ENCODE measurements at regions not wholly inside any gene's neighbourhood (a gene's known extent, or its start where the extent isn't known, plus 50 kb on each side); places are given as distances from the start of the nearest gene placed in this dataset.

DNA sequence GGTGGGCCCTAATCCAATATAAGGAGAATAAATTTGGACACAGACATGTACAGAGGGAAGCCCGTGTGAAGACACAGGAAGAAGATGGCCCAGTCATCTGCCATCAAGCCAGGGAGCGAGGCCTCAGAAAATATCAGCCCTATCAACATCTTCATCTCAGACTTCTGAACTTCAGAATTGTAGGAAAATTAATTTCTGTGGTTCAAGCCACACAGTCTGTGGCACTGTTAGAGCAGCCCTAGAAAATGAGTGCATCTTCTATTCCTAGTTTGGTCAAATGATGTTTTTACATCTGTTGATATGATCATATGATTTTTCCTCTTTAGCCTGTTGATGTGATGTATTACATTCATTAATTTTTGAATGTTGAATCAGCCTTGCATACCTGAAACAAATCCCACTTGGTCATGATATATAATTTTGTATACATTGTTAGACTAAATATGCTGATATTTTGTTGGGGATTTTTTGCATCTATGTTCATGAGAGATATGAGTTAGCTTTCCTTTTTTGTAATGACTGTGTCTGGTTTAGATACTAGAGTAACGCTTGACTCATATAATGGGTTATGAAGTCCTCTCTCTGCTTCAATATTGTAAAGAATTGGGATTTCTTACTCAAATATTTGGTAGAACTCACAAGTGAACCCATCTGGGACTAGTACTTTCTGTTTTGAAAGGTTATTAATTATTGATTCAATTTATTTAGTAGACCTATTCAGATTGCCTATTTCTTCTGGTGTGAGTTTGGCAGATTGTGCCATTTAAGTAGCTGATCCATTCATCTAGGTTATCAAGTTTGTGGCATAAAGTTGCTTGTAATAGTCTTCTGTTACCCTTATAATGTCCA is 451.4 kb downstream of the EIPR1 start:
- no peak for DNase-seq (ENCODE audit: low read depth)

DNA sequence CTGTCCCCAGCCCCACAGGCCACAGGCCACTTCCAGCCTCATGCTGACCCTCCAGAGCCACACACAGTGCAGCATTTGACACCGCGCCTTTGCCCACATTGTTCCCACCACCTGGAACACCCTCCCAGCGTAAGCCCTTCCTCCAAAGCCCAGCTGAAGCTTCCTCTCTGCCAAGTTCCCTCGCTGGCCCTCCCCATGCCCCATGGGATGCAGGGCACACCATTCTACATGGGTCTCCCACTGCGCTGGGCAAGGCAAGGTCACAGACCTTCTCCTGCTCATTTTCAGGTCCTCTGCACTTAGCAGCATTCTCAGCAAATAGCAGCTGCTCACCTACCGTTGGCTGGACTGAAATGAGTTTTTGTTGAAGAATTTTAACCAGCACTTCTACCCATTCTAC is 455.5 kb downstream of the EIPR1 start:
- DNase-seq (ENCODE audit: low read depth) = no peak

DNA sequence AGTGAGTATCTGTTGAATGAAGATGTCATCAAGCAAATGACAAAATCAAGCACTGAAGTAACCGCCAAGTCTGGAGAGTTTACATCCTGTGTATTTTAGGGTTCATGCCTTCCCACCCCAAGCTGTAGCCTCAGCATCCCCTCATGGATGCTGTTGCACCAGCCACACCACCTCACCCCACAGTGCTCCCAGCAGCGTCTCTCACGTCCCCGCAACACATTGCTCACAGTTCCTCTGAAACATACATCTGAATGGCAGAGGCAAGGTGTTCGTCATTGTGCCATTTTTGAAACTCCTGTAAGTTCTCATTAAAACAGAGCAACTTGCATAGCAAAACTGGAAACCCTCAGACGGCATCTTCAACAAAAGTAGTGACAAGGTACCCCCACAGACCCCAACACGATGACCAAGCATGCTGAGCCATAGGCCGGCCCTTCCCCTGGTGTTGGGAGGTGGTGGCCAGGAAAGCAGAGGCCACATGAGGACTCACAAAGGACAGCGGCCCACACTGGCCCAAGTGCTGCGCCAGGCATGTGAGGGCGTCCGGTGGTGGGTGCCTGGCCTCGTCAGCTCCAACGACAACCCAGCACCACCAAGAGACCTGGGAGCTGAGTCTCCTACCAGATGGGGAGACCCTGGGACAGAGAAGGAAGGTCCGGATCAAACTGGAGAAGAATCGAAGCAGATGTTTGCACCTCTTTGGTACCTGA is 456.5 kb downstream of the EIPR1 start:
- DNase-seq (ENCODE audit: low read depth) = no peak

DNA sequence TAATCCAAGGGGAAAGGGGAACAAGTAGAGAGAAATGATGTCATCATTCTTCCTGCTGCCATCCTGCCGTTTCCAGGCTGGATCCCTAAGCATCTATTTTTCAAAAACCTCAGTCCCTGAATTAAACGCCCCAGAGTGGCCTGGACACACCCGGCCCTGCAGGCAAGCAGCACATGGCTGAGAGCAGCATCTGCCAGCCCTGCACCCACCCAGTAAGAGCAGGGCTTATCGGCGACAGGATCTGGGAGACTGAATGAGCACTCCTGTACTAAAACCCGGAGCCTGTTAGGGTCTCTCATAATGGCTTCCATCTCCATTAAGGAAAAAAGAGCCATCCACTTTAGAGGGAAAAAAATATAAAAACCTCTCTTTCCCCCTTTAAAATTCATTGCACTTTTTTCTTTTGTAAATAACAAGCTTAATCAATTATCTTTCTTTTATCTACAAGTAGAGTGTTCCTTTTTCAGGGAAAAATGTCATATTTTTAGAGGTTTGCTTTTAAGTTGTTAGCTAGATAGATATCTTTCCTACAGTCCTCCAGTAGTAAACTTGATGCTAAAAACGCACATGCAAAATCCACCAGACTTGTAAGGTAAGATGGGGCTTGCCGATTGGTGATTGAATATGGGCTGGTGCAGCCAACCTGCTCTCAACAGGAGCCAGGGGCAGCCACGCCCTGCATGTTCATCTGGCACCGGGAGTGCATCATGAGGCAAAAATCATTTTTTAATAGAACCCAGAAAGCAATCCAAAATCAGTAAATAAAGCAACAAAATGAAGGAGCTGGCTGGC is 457.8 kb downstream of the EIPR1 start:
- no peak for DNase-seq (ENCODE audit: low read depth)

DNA sequence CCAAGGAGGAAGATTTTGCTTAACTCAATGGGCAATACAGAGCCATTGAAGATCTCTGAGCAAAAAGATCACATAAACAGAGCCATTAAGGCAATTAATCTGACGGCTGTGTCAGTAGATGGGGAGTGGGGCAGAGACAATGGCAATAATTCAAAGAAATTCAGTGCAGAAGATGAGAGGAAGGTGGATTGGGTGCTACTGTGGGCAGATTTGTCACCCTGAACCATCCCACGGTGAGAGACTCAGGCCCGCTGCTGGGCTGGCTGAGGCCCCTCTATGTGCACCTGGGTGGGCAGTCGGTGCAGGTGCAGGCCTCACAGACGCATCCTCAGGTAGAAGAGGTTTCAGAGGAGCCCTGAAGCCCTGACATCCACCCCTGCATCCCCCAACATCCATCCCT is 458.6 kb downstream of the EIPR1 start:
- DNase-seq (ENCODE audit: low read depth) = no peak

DNA sequence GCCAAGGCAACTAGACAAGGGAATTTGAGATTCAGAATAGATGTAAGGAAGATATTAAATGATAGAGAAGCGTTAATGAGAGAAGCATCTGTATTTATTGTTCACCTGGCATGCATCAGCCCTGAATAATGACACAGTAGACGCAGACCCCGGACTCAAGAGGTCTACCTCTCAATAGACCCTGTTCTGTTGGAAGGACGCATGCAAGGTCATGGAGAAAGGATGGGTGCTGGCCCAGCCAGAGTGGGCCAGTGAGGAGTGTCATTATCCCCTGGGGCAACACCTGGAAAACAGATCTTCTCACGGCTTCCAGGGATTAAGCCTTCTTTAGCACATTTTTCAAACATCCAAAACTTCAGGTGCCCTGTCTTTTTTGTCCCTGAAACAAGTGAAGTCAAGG is 461.0 kb downstream of the EIPR1 start:
- DNase-seq (ENCODE audit: low read depth) = no peak

DNA sequence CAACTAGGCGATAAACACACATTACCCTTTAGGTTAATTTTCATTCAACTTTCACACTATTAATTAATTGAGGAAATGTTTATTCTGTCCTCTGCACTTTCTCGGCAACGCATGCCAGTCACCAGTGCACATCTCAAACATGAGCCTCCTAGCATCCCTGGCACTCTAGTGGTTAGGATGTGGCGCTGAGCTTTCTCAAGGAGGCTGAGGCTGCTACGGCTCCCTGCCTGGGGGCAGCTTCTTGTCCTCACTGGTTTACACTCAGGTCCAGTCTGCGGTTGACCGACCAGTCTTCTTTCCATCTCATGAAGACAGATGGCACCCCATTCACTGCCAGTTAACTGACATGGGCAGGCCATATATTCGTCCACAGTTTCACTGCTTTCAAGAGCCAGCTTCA is 463.4 kb downstream of the EIPR1 start:
- no peak for DNase-seq (ENCODE audit: low read depth)

DNA sequence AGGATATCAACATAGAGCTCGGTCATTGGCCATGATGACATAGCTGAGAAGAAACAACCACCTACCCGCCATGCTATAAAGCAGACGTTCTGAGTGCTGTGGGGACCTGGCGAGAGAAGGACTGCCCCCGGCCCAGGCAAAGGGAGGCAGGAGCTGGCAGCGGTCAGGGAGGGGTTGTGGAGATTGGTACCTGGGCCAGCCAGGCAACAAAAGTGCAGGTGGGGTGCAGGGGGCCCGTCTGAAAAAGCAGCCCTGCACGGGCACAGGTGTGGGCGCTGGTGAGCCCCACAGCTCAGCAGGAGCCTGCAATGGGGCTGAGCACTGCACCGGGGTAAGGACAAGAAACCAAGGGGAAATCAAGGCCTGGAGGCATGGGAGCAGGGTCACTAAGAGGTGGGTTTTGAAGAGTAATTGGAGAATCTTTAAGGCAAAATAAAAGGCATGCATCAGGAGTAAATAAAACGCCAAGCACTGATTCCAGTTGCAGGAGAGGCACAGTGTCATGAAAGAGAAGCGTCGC is 464.0 kb downstream of the EIPR1 start:
- no peak for DNase-seq (ENCODE audit: low read depth)

DNA sequence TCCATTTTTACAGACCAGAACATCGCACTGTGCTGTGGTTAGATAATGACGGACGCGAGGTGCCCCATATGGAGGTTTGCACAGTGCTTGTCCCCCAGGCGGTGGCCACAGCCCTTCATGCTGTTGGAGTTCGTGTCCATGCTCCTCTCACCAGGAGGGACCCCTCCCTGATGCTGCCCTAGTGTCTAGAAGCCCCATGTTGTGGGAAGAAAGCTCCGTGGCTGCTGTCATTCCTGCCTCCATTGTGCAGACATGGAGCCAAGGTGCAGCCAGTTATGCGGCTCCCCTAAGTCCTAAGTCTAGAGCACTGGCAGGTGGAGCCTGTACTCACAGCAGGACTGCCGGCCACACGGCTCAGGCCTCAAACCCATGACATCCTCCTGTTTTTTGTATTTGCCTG is 464.9 kb downstream of the EIPR1 start:
- no peak for DNase-seq (ENCODE audit: low read depth)

DNA sequence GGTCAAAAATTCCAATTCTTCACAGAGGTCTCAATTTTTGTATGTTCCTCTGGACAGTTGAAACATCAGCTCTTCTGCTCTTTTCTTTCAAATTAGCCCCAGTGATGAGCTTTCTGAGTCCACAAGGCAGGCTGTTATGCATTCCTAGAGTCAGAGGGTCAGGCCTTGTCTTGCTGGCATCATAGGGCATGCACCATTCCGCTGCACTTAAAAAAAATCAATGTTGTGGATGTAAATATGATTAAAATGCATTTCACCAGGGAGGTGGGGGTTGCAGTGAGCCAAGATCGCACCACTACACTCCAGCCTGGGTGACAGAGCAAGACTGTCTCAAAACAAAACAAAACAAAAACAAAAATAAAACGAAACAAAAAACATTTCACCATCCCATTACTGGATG is 465.3 kb downstream of the EIPR1 start:
- no peak for DNase-seq (ENCODE audit: low read depth)

DNA sequence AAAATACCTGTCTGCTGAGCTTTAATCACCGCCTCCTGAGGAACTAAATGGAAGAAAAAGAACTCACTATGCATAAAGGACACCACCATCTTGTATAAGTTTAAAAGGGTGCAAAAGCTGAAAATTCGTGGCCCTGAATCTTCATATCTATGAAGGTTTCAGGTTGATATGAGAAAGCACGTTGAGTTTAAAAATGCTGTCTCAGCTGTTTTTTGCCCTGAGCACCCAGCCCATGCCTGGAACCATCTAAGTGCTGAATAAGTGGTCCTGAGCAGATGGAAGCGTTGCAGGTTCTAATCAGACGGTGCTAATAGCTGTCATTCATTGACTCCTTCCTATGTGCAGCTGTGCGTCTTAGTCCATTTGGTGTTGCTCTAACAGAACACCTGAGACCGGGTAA is 467.4 kb downstream of the EIPR1 start:
- DNase-seq (ENCODE audit: low read depth) = no peak

DNA sequence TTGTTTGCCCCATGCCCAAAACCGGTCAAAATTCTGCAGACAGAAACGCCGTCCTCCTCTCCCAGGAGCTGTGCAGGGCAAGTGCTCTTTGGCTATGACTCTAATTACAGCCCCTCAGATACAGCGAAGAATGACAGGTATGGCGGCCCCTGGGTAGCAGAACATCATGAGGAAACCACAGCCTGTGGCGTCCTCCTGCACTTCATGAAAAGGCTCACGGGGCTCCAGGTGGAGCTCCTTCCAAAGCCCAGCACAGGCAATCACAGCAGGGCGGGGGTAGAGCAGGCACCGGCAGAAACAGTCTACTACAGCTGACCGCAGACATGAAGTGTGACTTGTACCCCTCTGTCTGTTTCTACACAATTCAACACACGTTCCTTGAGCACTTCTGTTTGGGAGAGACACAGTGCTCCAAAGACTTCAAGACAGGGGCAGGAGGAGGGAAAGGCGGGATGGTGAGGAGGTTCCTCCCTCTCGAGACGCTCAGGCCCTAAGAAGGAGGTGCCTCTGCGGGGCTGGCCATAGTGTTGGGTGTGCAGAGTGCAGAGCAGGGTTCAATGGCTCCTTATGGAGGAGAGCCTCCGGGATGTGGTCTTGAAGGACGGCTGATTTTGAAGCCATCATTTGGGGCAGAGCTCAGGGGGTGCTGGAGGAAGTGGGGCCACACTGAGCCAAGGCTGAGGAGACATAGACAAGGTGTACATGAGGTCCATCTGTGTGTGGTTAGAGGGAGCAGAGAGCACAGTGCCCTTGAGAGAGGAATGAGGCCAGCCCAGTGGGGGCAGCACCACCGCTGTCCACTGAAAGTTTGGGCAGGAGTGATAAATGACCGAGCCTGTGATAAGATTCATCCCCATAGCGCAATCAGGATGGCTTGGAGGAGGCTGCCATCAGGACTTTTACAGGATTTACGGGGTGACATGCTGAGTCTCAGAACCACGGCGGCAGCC is 468.3 kb downstream of the EIPR1 start:
- DNase-seq (ENCODE audit: low read depth) = no peak

DNA sequence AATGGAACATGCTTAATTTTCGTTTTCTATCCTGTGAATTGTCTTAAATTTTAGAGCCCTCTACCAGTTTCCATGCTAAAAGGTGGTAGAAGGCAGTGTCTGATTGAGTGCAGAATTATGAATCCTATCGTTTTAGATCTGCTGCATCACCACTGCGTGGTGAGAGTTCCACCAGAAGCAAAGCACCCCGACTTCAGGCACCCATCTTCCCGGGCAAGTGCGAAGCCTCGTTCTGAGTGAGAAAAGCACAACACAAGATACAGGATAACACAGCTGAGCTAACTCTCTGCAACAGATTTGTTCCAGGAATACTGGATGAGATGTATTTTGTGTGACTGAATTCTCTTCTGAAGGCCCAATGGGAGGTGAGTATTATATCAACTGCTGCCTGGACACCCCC is 471.5 kb downstream of the EIPR1 start:
- DNase-seq (ENCODE audit: low read depth) = no peak

DNA sequence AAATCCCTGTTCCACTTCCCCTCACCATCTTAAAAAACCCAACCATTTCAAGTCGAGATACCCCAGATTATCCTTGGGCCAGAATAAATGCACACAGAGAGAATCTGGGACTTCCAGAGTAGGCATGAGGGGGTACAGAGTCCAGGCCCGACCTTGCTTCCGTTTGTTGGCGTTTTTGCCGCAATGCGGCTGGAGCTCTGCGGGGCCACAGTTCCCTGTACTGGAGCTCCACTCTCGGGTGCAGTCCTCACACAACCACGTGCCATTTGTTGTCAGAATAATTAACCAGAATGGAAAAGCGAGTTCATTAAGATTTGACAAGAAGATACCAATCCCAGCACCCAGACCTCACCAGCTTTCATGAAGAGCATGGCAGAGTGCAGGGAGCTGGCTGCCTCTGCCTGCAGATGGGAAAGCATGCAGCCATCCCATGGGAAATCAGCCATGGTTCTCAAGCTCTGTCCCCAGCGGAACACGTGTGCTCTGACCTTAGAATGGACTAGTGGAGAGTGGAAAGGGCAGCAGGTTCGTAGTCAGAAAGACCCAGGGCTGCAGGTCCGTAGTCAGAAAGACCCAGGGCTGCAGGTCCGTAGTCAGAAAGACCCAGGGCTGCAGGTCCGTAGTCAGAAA is 472.8 kb downstream of the EIPR1 start:
- no peak for DNase-seq (ENCODE audit: low read depth)

DNA sequence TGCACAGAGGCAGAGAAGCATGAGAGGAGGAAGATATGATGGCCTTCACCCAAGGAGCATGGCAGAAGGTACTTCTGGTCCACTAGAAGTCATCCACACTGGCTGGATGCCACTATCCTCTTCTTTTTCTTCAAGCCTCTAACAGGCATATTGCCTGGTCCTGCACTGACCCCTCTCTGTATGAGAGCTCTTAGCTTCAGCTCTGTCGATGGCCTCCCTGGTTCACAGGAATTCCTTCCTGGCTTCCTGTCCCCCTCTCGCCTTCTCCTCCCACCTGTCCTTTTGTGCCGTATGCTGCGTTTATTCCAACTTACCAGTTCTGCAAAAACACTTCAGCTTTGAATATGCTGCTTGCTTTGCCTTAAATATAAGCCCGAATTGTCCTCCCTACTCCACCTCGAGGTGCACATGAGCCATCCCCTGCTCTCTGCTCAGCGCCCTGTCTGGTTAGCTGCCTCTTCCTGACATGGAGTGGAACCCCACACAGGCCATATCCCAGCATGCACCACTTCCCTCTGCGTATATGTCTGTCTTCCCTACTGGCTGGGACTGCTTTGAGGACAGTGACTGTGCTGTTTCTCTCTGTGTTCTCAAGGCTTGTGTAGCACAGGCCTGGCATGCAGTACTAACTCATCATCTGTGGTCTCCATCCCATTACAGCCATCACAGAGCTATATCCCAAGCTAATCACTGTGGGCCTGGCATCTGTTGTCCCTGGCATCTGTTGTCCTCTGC is 474.9 kb downstream of the EIPR1 start:
- no peak for DNase-seq (ENCODE audit: low read depth)

DNA sequence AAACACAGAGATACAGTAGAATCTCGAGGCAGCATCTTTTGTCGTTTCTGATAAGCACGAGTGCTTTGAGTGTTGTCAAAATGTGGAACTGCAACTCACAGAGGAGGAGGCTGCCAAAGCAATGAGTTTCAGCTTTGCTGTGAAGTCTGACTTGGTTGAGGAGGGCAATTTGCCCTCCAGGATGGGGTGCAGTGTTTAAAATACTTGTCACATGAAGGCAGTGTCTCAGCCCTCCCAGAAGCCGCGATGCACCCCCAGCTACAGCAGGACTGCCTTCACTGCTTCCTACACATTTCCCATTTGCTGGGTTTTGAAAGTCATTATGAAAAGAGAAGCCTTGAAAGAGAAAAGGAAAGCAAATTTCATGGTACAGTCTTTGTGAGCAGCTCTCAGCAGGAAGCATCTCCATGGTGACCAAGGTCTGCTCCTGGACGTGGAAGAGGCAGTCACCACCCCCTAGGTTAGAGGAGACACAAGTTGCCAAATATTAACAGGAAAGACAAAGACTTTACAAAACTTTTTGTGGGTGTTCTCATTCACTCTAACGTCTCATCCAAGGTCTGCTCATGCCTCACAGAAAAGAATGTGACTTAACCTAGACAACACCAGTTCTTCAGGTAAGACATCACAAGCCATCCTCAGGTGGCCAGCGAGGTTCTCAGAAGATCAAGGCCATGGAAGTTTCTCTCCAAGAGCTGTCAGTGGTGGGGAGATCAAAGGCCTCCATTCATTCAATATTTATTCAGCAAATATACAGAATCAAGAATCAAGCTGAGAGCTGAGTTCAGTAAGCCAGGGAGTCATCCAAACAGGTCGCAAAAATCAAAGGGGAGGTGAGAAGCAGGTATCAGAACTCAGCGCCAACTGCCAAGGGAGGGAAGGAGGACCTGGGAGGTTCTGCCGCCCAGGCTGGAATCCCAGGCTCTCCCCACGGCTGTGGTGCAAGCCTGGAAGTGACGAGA is 476.0 kb downstream of the EIPR1 start:
- DNase-seq (ENCODE audit: low read depth) = no peak

DNA sequence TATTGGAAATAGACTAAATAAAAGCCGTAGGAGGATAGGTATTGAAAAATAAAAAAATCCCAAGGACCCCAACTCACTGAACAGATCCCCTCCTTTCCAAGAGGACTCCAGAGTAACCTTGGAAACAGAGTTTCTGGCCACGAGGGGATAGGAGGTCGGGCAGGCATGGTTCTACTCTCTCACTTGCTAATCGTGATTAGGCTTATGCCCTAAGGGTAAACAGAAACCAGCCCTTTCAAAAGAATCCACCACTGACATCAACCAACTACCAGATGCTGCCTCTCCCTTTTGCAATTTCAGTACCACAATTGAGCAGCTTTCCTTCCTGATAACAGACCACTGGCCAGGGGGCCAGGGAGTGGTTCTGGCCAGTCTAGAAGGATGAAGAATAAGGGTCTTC is 477.8 kb downstream of the EIPR1 start:
- DNase-seq (ENCODE audit: low read depth) = no peak

DNA sequence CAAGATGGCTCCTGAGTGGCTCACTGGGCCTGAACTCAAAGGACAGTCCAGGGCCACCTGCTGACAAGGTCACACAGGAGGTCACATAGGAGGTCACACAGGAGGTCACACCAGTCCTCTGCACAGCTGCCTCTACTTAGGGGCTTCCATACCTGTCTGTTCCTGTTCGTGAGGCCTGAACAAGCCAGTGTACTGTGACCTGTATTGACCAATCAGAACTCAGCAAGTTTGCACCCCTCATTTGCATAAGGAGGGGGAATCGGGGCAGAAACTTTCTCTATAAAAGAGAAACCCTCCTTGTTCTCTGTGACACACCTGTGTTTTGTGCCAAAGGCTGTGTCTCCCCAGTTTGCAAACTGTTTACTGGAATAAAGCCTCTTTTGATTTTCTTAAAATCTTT is 478.9 kb downstream of the EIPR1 start:
- no peak for DNase-seq (ENCODE audit: low read depth)

DNA sequence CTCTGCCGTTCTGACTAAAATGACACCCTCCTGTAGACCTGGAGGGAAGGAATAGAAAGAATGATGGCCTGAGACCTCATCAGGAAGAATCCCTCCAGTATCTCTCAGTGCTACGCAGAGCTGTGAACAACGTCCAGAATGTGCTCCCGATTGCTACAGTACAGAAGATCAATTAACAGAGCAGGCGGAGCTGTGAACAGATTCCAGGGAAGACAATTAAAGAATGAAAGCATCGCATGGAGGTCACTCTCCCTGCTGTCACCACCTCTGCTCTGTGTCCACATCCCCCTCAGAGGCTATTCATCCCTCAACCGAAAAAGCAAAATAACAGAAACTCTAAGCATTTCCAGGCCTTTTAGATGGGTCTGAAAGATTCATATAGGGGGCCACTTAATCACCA is 481.0 kb downstream of the EIPR1 start:
- no peak for DNase-seq (ENCODE audit: low read depth)

Data from T-helper 22 cell (primary cell).